ENCODE measurements at regions not wholly inside any gene's neighbourhood (a gene's known extent, or its start where the extent isn't known, plus 50 kb on each side); places are given as distances from the start of the nearest gene placed in this dataset.

- Histone ChIP-seq H3K4me2 (no peak overlapping the region), H3K27me3 (no peaks in the 10 kb centered on the region), H3K79me2 (no peaks in the 10 kb centered on the region), H2AFZ (no peak overlapping the region), H4K20me1 (ENCODE audit: insufficient read depth, poor library complexity, severe bottlenecking) (no peaks in the 10 kb centered on the region), H3K27ac (peak overlapping the region; percentile 39), H3K36me3 (replicated peaks; ENCODE audit: insufficient read depth, low read depth) (no peaks in the 10 kb centered on the region), H3K4me1 (ENCODE audit: insufficient read depth) (peaks cover 15% of the 10 kb centered on the region), H3K9me2 (replicated peaks; ENCODE audit: insufficient read depth) (no peaks in the 10 kb centered on the region), H3K4me3 (no peak overlapping the region), H3K9me3 (ENCODE audit: low read depth) (no peaks in the 10 kb centered on the region)
- TF ChIP-seq EZH2phosphoT487 (IDR thresholded peaks at IDR 0.05; ENCODE audit: low read depth, severe bottlenecking, unreplicated experiment) = no peak
- DNase-seq (ENCODE audit: low spot score) = no peak
- 70% methylated on average over 3 of the region's 3 CpGs for WGBS (ENCODE audit: low lambda C conversion rate, missing lambda C conversion rate)
These were observed 74.2 kb upstream of the IL12A start for GRCh38 chr3:159914426-159914825.

- Histone ChIP-seq H3K9me3 (ENCODE audit: low read depth) (no peaks in the 10 kb centered on the region), H3K4me1 (ENCODE audit: insufficient read depth) (peaks cover 15% of the 10 kb centered on the region), H3K36me3 (replicated peaks; ENCODE audit: insufficient read depth, low read depth) (no peaks in the 10 kb centered on the region), H3K79me2 (no peaks in the 10 kb centered on the region), H3K27ac (no peak overlapping the region), H3K9me2 (replicated peaks; ENCODE audit: insufficient read depth) (no peaks in the 10 kb centered on the region), H3K27me3 (no peaks in the 10 kb centered on the region), H2AFZ (no peak overlapping the region), H4K20me1 (ENCODE audit: insufficient read depth, poor library complexity, severe bottlenecking) (no peaks in the 10 kb centered on the region), H3K4me3 (no peak overlapping the region), H3K4me2 (no peak overlapping the region)
- TF ChIP-seq EZH2 (IDR thresholded peaks at IDR 0.05; ENCODE audit: borderline replicate concordance) (no peak), EZH2phosphoT487 (IDR thresholded peaks at IDR 0.05; ENCODE audit: low read depth, severe bottlenecking, unreplicated experiment) (no peak)
- TF ChIP-seq, protein P1, sequence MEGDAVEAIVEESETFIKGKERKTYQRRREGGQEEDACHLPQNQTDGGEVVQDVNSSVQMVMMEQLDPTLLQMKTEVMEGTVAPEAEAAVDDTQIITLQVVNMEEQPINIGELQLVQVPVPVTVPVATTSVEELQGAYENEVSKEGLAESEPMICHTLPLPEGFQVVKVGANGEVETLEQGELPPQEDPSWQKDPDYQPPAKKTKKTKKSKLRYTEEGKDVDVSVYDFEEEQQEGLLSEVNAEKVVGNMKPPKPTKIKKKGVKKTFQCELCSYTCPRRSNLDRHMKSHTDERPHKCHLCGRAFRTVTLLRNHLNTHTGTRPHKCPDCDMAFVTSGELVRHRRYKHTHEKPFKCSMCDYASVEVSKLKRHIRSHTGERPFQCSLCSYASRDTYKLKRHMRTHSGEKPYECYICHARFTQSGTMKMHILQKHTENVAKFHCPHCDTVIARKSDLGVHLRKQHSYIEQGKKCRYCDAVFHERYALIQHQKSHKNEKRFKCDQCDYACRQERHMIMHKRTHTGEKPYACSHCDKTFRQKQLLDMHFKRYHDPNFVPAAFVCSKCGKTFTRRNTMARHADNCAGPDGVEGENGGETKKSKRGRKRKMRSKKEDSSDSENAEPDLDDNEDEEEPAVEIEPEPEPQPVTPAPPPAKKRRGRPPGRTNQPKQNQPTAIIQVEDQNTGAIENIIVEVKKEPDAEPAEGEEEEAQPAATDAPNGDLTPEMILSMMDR (IDR thresholded peaks at IDR 0.05; ENCODE audit: poor library complexity) = no peak
- DNase-seq (ENCODE audit: low spot score) = no peak
- WGBS (ENCODE audit: low lambda C conversion rate, missing lambda C conversion rate) = 85% methylated on average over 2 of the region's 2 CpGs
These were observed 72.6 kb upstream of the IL12A start for GRCh38 chr3:159916052-159916451.

DNA sequence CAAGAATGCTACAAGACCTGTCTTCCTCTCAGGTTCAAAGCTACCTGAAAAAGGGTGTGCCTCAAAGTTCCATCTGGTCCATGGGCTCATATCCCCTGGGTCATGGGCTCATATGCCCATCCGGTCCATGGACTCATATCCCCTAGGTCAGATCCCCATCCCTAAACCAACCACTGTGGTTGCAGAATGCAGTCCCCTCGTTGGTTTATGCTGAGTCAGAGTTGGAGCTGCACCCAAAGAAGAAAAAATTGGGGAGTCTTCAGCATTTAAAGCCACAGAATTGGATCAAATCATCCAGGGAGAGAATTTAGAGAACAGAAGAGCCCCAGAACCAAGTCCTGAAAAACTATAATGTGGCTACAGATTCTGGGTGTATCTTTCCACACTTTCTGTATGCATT is 71.5 kb upstream of the IL12A start:
- TF ChIP-seq, protein P1 (IDR thresholded peaks at IDR 0.05; ENCODE audit: poor library complexity) = no peak
- no peak for TF ChIP-seq EZH2 (IDR thresholded peaks at IDR 0.05; ENCODE audit: borderline replicate concordance)
- TF ChIP-seq EZH2phosphoT487 (IDR thresholded peaks at IDR 0.05; ENCODE audit: low read depth, severe bottlenecking, unreplicated experiment) = no peak
- Histone ChIP-seq H3K27me3 (no peaks in the 10 kb centered on the region), H3K27ac (no peak overlapping the region), H3K79me2 (no peaks in the 10 kb centered on the region), H2AFZ (no peak overlapping the region), H3K4me3 (no peak overlapping the region), H3K9me3 (ENCODE audit: low read depth) (no peaks in the 10 kb centered on the region), H3K9me2 (replicated peaks; ENCODE audit: insufficient read depth) (no peaks in the 10 kb centered on the region), H3K4me2 (no peak overlapping the region), H3K4me1 (ENCODE audit: insufficient read depth) (peaks cover 15% of the 10 kb centered on the region), H4K20me1 (ENCODE audit: insufficient read depth, poor library complexity, severe bottlenecking) (no peaks in the 10 kb centered on the region), H3K36me3 (replicated peaks; ENCODE audit: insufficient read depth, low read depth) (no peaks in the 10 kb centered on the region)
- WGBS (ENCODE audit: low lambda C conversion rate, missing lambda C conversion rate) = 86% methylated on average over 2 of the region's 2 CpGs
- no peak for DNase-seq (ENCODE audit: low spot score)

- H2AFZ ChIP-seq = no peak overlapping the region
- H3K4me2 ChIP-seq = no peak overlapping the region
- H3K9me2 ChIP-seq (replicated peaks; ENCODE audit: insufficient read depth) = no peaks in the 10 kb centered on the region
- H4K20me1 ChIP-seq (ENCODE audit: insufficient read depth, poor library complexity, severe bottlenecking) = no peaks in the 10 kb centered on the region
- WGBS (ENCODE audit: low lambda C conversion rate, missing lambda C conversion rate) = 100% methylated on average over 1 of the region's 1 CpG
- H3K9me3 ChIP-seq (ENCODE audit: low read depth) = no peaks in the 10 kb centered on the region
- H3K79me2 ChIP-seq = no peaks in the 10 kb centered on the region
- H3K4me1 ChIP-seq (ENCODE audit: insufficient read depth) = no peaks in the 10 kb centered on the region
- no peaks in the 10 kb centered on the region for H3K27me3 ChIP-seq
- no peak for TF ChIP-seq EZH2 (IDR thresholded peaks at IDR 0.05; ENCODE audit: borderline replicate concordance)
- no peak for TF ChIP-seq EZH2phosphoT487 (IDR thresholded peaks at IDR 0.05; ENCODE audit: low read depth, severe bottlenecking, unreplicated experiment)
- TF ChIP-seq, protein P1 (IDR thresholded peaks at IDR 0.05; ENCODE audit: poor library complexity) = no peak
- no peak overlapping the region for H3K27ac ChIP-seq
- no peaks in the 10 kb centered on the region for H3K36me3 ChIP-seq (replicated peaks; ENCODE audit: insufficient read depth, low read depth)
- H3K4me3 ChIP-seq = no peak overlapping the region
- DNase-seq (ENCODE audit: low spot score) = no peak
These were observed 68.8 kb upstream of the IL12A start for GRCh38 chr3:159919873-159920272.

Measured in hepatocyte (in vitro differentiated cells).